ENCODE measurements at regions not wholly inside any gene's neighbourhood (a gene's known extent, or its start where the extent isn't known, plus 50 kb on each side); places are given as distances from the start of the nearest gene placed in this dataset.

- H3K9me3 ChIP-seq (ENCODE audit: control insufficient read depth in 4 of 4, low read length in 3 of 4) = no peaks in the 10 kb centered on the region
- no peak overlapping the region for H3K4me3 ChIP-seq (ENCODE audit: low read depth in 1 of 3, low read length in 3 of 3)
- no peak overlapping the region for H3K9ac ChIP-seq (ENCODE audit: low read depth in 1 of 2, low read length in 2 of 2)
- no peaks in the 10 kb centered on the region for H3K27me3 ChIP-seq (ENCODE audit: control insufficient read depth in 4 of 4, insufficient read depth in 4 of 4, low read length in 3 of 4)
- DNase-seq (ENCODE audit: low spot score) = no peak
- TF ChIP-seq YY1 (IDR thresholded peaks at IDR 0.05) (no peak), EGR1 (IDR thresholded peaks at IDR 0.05; ENCODE audit: low read depth in 2 of 2) (no peak), ATF3 (IDR thresholded peaks at IDR 0.05) (no peak), ZBTB33 (IDR thresholded peaks at IDR 0.05) (no peak), RAD21 (IDR thresholded peaks at IDR 0.05) (no peak), GABPA (IDR thresholded peaks at IDR 0.05 in 1 of 2, conservative IDR thresholded peaks at IDR 0.05 in 1 of 2) (no peak), JUND (IDR thresholded peaks at IDR 0.05) (no peak)
- no peaks in the 10 kb centered on the region for H3K4me1 ChIP-seq (ENCODE audit: control insufficient read depth in 4 of 4, insufficient read depth in 4 of 4, low read length in 3 of 4)
- 72% methylated on average over 6 of the region's 6 CpGs for WGBS
- no peaks in the 10 kb centered on the region for H3K36me3 ChIP-seq (ENCODE audit: control insufficient read depth in 4 of 4, insufficient read depth in 3 of 4, low read depth in 1 of 4, low read length in 3 of 4)
- no peak overlapping the region for H3K27ac ChIP-seq (ENCODE audit: low read depth in 1 of 2, low read length in 2 of 2)
Observed at GRCh38 chr10:44024356-44025116, 360.4 kb downstream of the CXCL12 start.

GRCh38 chr10:44023517-44023916 is 361.4 kb downstream of the CXCL12 start:
- no peaks in the 10 kb centered on the region for H3K36me3 ChIP-seq (ENCODE audit: control insufficient read depth in 4 of 4, insufficient read depth in 3 of 4, low read depth in 1 of 4, low read length in 3 of 4)
- no peaks in the 10 kb centered on the region for H3K27me3 ChIP-seq (ENCODE audit: control insufficient read depth in 4 of 4, insufficient read depth in 4 of 4, low read length in 3 of 4)
- no peak overlapping the region for H3K27ac ChIP-seq (ENCODE audit: low read depth in 1 of 2, low read length in 2 of 2)
- no peaks in the 10 kb centered on the region for H3K4me1 ChIP-seq (ENCODE audit: control insufficient read depth in 4 of 4, insufficient read depth in 4 of 4, low read length in 3 of 4)
- DNase-seq (ENCODE audit: low spot score) = no peak
- 86% methylated on average over 5 of the region's 5 CpGs for WGBS
- H3K4me3 ChIP-seq (ENCODE audit: low read depth in 1 of 3, low read length in 3 of 3) = no peak overlapping the region
- no peak overlapping the region for H3K9ac ChIP-seq (ENCODE audit: low read depth in 1 of 2, low read length in 2 of 2)
- TF ChIP-seq RAD21 (IDR thresholded peaks at IDR 0.05) (no peak), SP1 (IDR thresholded peaks at IDR 0.05) (no peak), REST (IDR thresholded peaks at IDR 0.05) (no peak), HNF4A (conservative IDR thresholded peaks at IDR 0.05) (no peak), RXRA (IDR thresholded peaks at IDR 0.05) (no peak), FOXA1 (IDR thresholded peaks at IDR 0.05) (no peak), TAF1 (conservative IDR thresholded peaks at IDR 0.05) (no peak), FOXA2 (IDR thresholded peaks at IDR 0.05) (no peak), GABPA (IDR thresholded peaks at IDR 0.05 in 1 of 2, conservative IDR thresholded peaks at IDR 0.05 in 1 of 2) (no peak), ATF3 (IDR thresholded peaks at IDR 0.05) (no peak), NR2F2 (IDR thresholded peaks at IDR 0.05) (no peak), MAX (IDR thresholded peaks at IDR 0.05) (no peak), HNF4G (IDR thresholded peaks at IDR 0.05) (no peak), ZBTB33 (IDR thresholded peaks at IDR 0.05) (no peak), CTCF (IDR thresholded peaks at IDR 0.05; ENCODE audit: low read depth, low read length, missing input control) (no peak), JUND (IDR thresholded peaks at IDR 0.05) (no peak), EGR1 (IDR thresholded peaks at IDR 0.05; ENCODE audit: low read depth in 2 of 2) (no peak), YY1 (IDR thresholded peaks at IDR 0.05) (no peak)
- no peaks in the 10 kb centered on the region for H3K9me3 ChIP-seq (ENCODE audit: control insufficient read depth in 4 of 4, low read length in 3 of 4)

Data from liver (tissue), 8 donors.